T47D (cell line): ENCODE measurements at regions not wholly inside any gene's neighbourhood (a gene's known extent, or its start where the extent isn't known, plus 50 kb on each side); places are given as distances from the start of the nearest gene placed in this dataset.

ENCODE experiments used
- DNase-seq, 2 experiments: peaks; one replicate each; pipeline versions ENCODE4 v3.0.0 to v3.0.0-alpha.2; 2011 to 2012; ENCODE audit warnings: low read depth in 1 of 2, low spot score in 1 of 2
- JUND ChIP-seq: IDR thresholded peaks from 2 replicates; pipeline ENCODE4 v1.6.1; 2012; ENCODE audit warnings: low read depth
- in situ Hi-C: cut with HindIII; loops from 2 replicates; pipeline ENCODE4 v1.10.0; 2016; ENCODE audit warnings: low sequenced_read_pairs, low pct_unique_long_range_greater_than_20kb

DNA sequence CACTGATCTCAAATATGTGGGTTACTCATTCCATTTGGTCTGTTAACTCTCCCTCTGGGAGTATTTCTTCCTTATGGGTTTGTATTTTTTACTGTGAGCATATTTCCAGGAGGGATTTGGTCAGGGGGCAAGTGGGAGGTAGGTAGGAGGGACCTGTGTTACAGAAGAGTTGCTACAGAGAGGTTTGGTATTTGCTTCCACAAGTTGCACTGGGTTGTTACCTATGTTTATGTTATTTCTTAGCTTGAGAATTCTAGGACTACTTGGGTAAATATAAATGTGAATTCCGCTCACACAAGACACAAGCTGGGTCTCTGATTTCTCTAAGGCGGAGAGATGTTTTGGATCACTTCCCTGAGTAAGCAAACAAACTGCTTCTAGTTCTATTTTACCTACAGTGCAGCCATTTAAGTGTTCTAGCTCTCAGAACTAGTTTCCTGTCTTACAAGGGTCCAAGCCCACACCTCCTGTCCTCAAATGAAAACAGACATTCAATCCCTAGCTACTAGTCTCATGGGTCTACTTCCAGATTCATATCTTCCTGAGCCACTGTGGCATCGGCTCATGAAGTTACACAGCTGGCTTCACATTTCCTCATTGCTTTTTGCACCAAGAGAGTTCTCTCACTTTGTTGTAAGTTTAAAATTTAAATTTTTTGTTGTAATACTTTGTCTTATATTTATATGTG lies 75.4 kb upstream of the PPP1R3C start:
- DNase-seq, result no peak
- TF ChIP-seq JUND, result no peak
- in situ Hi-C loops, result no loop called here

DNA sequence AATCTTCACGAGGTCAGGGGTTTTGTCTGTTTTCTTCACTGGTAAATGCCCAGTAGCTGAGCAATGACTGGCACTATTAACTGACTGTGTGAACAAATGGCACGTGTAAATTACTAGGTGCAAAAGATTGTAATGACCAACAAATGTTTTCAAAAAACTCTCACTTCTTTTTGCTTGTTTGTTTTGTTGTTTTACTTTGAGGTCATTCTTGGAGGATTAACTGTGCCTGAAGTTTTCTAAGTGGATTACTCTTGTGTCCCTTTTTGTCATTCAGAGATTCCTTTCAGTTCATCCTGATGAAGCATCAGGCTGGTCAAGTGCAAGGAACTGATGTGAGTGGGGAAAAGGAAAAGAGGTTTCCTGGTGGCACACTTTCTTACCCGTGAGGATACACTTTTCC lies 74.4 kb upstream of the PPP1R3C start:
- no peak for TF ChIP-seq JUND
- no peak for DNase-seq
- in situ Hi-C loops, result no loop called here

DNA sequence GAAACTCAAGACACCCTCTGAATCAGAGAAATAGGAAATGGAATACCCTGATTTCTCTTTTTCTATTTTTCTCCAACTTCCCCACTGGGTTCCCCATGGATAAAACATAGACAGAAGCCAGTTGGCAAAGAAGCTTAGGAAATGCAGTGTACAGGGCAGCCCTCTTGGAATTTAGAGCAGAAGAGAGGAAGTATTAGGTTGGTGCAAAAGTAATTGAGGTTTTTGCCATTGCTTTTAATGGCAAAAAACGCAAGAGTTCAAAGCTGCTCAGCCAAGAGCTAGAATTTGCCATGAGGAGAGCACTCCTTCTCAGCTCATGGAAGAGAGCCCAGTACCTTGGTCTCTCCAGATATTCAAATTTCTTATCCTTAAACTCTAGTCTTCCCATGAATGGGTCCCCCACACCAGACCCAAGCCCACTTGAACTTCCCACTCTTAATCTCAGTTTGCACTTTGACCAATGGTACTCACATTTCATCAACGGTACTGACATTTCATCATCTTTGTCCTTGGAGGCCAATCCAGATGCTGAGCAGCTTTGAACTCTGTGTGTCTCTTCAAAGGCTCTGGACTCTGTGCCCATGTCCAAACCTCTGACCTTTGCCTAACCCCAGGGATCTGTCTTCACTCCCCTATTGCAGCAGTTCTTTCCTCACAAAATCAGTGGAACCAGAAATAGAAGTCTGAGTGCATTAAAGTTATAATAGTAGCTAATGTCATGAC lies 73.2 kb upstream of the PPP1R3C start:
- in situ Hi-C loops, result no loop called here
- no peak for TF ChIP-seq JUND
- DNase-seq, result no peak

DNA sequence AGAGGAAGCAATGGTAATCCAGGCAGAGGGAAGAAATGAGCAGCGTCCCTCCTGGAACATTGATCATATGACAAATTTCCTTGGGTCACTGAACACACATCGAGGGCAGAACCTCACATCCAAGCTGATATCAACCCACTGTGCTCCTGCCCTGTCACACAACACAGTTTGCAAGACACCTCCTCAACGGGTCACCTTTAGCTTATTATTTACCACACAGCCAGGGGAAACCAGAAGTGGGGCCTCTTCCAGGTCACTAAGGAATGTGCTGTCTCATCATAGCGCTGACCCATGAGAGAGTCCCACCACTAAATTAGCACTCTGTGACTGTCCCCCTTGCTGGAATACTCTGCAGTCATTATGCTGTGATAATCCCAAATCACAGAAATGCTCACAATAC lies 69.7 kb upstream of the PPP1R3C start:
- no peak for TF ChIP-seq JUND
- in situ Hi-C loops, result no loop called here
- no peak for DNase-seq

DNA sequence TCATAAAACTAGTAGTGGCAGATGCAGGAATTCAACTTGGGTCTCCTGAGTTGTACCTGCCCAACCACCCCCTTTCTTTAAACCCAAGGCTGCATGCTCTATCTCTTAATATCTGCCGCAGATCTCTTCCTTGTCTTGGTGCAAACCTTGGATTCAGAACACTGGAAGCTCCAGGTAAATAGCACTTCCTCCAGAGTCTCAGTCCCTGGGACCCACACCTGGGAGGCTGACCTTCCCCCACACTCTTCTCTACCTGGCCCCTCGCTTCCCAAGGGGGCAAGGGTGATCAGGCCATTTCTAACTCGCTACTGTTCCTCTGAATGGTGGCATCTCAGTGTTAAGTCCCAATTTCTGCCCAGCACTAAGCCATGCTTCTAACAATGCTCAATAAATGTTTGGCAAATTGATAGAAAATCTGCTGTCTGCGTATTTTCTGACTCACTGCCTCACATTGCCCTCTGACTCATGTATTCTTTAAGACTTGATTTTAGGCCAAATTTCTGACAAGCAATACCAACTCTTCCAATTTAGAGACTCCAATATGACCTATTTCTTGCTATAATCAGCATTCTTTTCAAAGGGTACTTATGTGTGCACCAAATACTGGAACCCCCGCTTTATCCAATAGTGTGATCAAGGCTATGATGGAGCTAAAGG lies 68.0 kb upstream of the PPP1R3C start:
- DNase-seq, result no peak
- in situ Hi-C loops, result no loop called here
- TF ChIP-seq JUND, result no peak

DNA sequence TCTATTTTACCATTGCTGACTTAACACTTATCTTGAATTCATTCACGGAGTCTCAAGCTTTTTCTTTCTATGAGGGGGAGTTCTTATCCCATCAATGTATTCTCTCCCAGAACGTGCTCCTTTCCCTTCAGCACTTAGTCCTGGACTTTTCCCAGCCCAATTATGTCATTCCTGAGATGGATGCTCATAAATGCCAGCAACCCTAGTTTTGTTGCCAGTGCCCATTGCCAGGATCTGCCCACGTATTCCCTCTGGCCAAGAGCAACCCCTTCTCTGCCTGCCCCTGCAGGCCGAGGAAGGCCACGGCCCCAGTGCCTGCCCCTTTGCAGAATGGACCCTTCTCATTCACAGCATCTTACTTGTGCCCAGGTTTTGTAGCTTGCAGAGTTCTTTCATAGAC lies 67.4 kb upstream of the PPP1R3C start:
- DNase-seq, result no peak
- in situ Hi-C loops, result no loop called here
- no peak for TF ChIP-seq JUND

DNA sequence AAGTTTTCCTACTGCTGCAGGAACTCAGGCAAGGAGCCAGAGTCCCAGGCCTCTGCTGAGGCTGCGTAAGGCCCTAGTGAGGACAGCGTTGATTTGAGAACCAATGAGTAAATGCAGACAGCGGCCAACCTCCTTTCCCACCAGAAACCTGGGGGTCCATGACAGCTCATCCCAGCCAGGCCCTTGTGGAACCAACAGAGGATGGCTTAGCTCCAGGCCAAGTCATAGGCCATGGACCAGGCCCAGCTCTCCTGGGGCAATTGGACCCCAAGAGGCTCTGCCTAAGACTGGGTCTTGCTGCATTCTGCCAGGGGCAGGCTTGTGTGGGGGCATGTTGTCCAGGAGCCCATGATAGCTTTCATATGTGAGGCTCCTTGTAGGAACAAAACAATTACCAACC lies 65.4 kb upstream of the PPP1R3C start:
- in situ Hi-C loops, result no loop called here
- DNase-seq, result no peak
- TF ChIP-seq JUND, result no peak

DNA sequence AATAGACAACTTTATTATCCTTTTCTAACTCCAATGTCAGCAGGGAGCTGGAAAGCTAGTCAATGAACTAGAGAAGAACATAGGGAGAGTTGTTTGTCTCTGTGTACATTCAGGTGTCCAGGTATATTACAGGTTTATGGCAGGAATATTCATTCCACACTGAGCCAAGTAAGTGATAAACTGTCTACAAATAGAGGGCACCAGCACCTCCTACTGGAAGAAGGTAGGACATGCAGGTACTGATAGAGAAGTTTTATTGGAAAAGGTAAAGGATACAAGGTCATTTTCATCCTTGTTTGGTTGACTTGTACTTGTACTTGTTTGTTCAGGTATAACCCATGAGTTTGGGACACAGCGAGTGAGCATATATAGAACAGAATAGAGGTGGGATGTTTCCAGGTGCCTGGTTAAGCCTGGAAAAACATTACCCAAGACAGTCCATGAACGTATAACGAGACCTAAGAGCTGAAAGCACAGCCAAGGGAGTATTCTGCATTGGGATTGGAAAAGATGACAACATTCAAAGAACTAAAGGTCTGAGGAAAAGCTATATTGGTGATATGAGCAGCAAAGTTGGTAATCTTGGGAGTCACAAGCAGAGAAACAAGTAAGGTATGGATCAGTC lies 61.4 kb upstream of the PPP1R3C start:
- in situ Hi-C loops, result no loop called here
- TF ChIP-seq JUND, result no peak
- peak in 1 of 2 experiments; percentile 60 for DNase-seq

DNA sequence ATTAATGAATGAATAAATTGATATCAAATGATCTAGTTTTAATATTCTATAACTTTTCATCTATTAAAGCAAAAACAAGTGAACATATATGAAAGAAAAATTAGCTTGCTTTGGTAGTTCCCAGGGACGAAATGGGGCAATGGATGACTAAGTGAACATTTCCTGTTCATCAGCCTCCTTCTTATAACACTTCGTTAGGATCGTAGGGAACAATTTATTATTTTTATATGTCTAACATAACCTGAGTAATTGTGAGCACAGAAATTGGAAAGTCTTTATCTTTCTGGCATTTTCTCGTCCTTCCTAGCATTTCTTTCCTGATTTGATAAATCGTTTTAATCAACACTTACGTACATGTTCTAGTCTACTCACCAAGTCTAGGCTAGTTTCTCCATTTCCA lies 59.1 kb upstream of the PPP1R3C start:
- in situ Hi-C loops, result no loop called here
- no peak for DNase-seq
- TF ChIP-seq JUND, result no peak

DNA sequence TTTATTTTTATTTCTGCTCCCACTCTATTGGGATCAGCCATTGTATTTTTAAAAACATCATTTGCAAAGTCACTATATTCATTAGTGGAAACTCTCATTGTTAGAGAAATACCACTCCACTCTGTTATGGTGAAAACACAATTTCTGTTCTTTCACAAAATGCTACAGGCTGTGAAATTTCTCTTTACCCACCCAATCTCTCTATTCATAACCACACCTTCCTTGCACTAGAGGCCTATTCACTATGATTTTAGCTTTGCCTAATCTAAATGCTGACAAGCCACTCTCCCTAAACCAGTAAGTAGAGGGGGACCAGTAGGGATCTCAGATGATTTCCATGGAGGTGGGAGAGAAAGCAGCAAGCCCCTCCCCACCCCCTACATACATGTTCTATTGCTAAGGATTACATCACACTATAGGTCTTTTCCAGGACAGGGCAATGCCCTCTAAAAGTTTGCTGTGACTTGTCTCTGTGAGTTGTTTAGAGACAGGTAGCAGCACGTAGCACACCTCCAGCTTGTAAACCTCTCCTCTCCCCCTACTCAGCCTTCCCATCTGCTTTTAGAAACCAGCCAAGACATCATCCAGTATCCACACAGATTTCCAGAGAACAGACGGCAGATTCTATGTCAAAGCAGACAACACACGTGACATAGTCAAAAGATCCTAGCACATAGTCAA lies 58.3 kb upstream of the PPP1R3C start:
- in situ Hi-C loops, result no loop called here
- no peak for TF ChIP-seq JUND
- no peak for DNase-seq

DNA sequence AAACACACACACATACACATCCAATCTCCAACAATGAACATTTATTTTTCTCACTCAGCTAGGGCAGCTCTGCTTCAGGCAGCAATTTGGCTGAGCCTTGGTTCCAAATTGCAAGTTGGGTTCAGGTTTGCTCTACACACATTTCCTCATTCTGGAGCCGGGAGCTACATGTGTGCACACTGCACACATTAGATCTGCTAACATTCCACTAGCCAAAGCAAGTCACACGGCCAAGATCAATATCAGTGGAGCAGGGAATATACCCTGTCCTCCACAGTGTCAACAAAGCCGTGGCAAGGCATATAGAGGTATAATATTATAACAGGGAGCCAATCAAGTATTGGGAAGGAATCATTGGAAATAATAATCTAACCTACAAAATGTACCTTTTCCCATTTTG lies 57.5 kb upstream of the PPP1R3C start:
- in situ Hi-C loops, result no loop called here
- DNase-seq, result peak; percentile 62 to 91
- peak; percentile 61 for TF ChIP-seq JUND

DNA sequence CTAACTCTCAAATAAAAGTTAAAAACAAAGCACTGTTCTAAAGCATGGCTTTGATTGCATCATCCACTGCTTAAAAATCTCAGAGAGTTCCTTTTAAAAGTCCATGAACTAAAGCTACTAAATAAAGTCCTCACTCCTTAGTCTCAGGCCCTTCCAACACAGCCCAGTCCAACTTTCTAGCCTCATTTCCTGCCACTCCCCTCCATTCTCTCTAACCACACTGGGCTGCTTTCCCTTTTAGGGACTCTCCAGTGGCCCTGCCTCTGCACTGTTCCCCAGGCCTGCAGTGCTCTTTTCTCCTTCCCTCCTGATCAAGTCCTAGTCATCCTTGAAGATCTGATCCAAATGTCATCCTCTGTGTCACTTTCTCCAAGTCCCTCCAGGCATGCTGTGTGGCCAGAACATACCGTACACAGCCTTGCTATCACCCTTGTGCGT lies 56.9 kb upstream of the PPP1R3C start:
- in situ Hi-C loops, result no loop called here
- DNase-seq, result no peak
- TF ChIP-seq JUND, result no peak
